Calu3 (cell line): ENCODE measurements at regions not wholly inside any gene's neighbourhood (a gene's known extent, or its start where the extent isn't known, plus 50 kb on each side); places are given as distances from the start of the nearest gene placed in this dataset.

Experiments used
- BruUV-seq: library from RNA; stranded (reverse); fragments of 400-500 nt; replicated peaks from 2 replicates; lab custom pipeline; 2021; lab: Mats Ljungman, UMichigan
- CTCF ChIA-PET: fragments of 300-600 bp; sonication (Branson Sonifier 250); formaldehyde crosslinking; loops from one replicate; lab custom pipeline; 2022; ENCODE audit warnings: antibody characterized with exemption; lab: Charles Lee
- DNase-seq: peaks from one replicate; pipeline ENCODE4 v3.0.0; 2022
- H3K27ac Mint-ChIP-seq: one replicate; pipeline ENCODE4 v1.8.0; 2022; ENCODE audit warnings: mixed read lengths; ENCODE audit not compliant: unreplicated experiment
- H3K27me3 Mint-ChIP-seq: one replicate; pipeline ENCODE4 v1.8.0; 2022; ENCODE audit warnings: mixed read lengths; ENCODE audit not compliant: unreplicated experiment
- H3K36me3 Mint-ChIP-seq: one replicate; pipeline ENCODE4 v1.8.0; 2022; ENCODE audit warnings: mild to moderate bottlenecking, moderate library complexity, mixed read lengths; ENCODE audit not compliant: insufficient read depth, unreplicated experiment
- H3K4me1 Mint-ChIP-seq: one replicate; pipeline ENCODE4 v1.8.0; 2022; ENCODE audit warnings: mild to moderate bottlenecking, low read depth, mixed read lengths; ENCODE audit not compliant: unreplicated experiment
- H3K4me3 Mint-ChIP-seq: one replicate; pipeline ENCODE4 v1.8.0; 2022; ENCODE audit warnings: mild to moderate bottlenecking, low read depth, moderate library complexity, mixed read lengths; ENCODE audit not compliant: unreplicated experiment
- H3K9me3 Mint-ChIP-seq: one replicate; pipeline ENCODE4 v1.8.0; 2022; ENCODE audit warnings: low read depth, mixed read lengths; ENCODE audit not compliant: unreplicated experiment
- CTCF ChIP-seq: fragments of 200-600 bp; IDR thresholded peaks from one replicate; pipeline ENCODE4 v1.8.0; 2022; ENCODE audit warnings: antibody characterized with exemption; ENCODE audit not compliant: unreplicated experiment
- intact Hi-C: fragments of 100-400 bp; cut with micrococcal nuclease; formaldehyde crosslinking; loops from one replicate; pipeline ENCODE4 v1.10.0; 2022; ENCODE audit not compliant: unreplicated experiment

GRCh38 chr18:22545066-22545760 lies 127.5 kb upstream of the CTAGE1 start:
- intact Hi-C loops, result no loop called here
- no peaks in the 10 kb centered on the region for H3K36me3 Mint-ChIP-seq
- no peak for DNase-seq
- no peak for TF ChIP-seq CTCF
- no peak overlapping the region for H3K4me3 Mint-ChIP-seq
- CTCF ChIA-PET, result interaction anchor here (0.7 kb wide), 1 partner anchor 548 kb away, joined by 4 read pairs; no protein-coding TSS in a partner anchor
- no peaks in the 10 kb centered on the region for H3K27me3 Mint-ChIP-seq
- no TSS peak for BruUV-seq
- H3K27ac Mint-ChIP-seq, result no peak overlapping the region
- H3K4me1 Mint-ChIP-seq, result no peaks in the 10 kb centered on the region
- no peaks in the 10 kb centered on the region for H3K9me3 Mint-ChIP-seq

GRCh38 chr18:22546905-22547570 lies 129.3 kb upstream of the CTAGE1 start:
- Mint-ChIP-seq H3K27ac (no peak overlapping the region), H3K4me3 (no peak overlapping the region)
- intact Hi-C loops, result no loop called here

GRCh38 chr18:22547807-22548561 lies 130.3 kb upstream of the CTAGE1 start:
- H3K4me1 Mint-ChIP-seq, result no peaks in the 10 kb centered on the region
- no peak overlapping the region for H3K4me3 Mint-ChIP-seq
- no peaks in the 10 kb centered on the region for H3K9me3 Mint-ChIP-seq
- intact Hi-C loops, result no loop called here
- no peaks in the 10 kb centered on the region for H3K27me3 Mint-ChIP-seq
- no peak for TF ChIP-seq CTCF
- H3K36me3 Mint-ChIP-seq, result no peaks in the 10 kb centered on the region
- no TSS peak for BruUV-seq
- CTCF ChIA-PET, result interaction anchor here (0.6 kb wide), 1 partner anchor 266 kb away, joined by 7 read pairs; no protein-coding TSS in a partner anchor
- DNase-seq, result no peak
- no peak overlapping the region for H3K27ac Mint-ChIP-seq

More at GRCh38 chr18:22546905-22547570, 129.3 kb upstream of the CTAGE1 start:
- no peak for DNase-seq
- H3K9me3 Mint-ChIP-seq, result no peaks in the 10 kb centered on the region
- no peak for TF ChIP-seq CTCF
- no TSS peak for BruUV-seq
- H3K27me3 Mint-ChIP-seq, result no peaks in the 10 kb centered on the region
- H3K36me3 Mint-ChIP-seq, result no peaks in the 10 kb centered on the region
- CTCF ChIA-PET, result no interaction called here
- no peaks in the 10 kb centered on the region for H3K4me1 Mint-ChIP-seq

GRCh38 chr18:22549260-22549937 lies 131.7 kb upstream of the CTAGE1 start:
- no peak for DNase-seq
- no peaks in the 10 kb centered on the region for H3K27me3 Mint-ChIP-seq
- BruUV-seq, result no TSS peak
- peaks cover under 1% of the 10 kb centered on the region for H3K4me1 Mint-ChIP-seq
- intact Hi-C loops, result no loop called here
- no peak overlapping the region for H3K4me3 Mint-ChIP-seq
- CTCF ChIA-PET, result interaction anchor here (0.6 kb wide), 1 partner anchor 695 kb away, joined by 3 read pairs; no protein-coding TSS in a partner anchor
- no peaks in the 10 kb centered on the region for H3K36me3 Mint-ChIP-seq
- no peaks in the 10 kb centered on the region for H3K9me3 Mint-ChIP-seq
- no peak for TF ChIP-seq CTCF
- no peak overlapping the region for H3K27ac Mint-ChIP-seq
